HUES48 (cell line): ENCODE measurements at regions not wholly inside any gene's neighbourhood (a gene's known extent, or its start where the extent isn't known, plus 50 kb on each side); places are given as distances from the start of the nearest gene placed in this dataset.

Experiments used
- H3K27ac ChIP-seq: one replicate; pipeline ENCODE4 v1.7.0; 2013; ENCODE audit warnings: low read depth, low read length, inconsistent platforms
- H3K27me3 ChIP-seq: 2 replicates; pipeline ENCODE4 v1.6.1; 2013; ENCODE audit warnings: mild to moderate bottlenecking, low read length; ENCODE audit not compliant: control insufficient read depth, insufficient read depth
- H3K36me3 ChIP-seq: 2 replicates; pipeline ENCODE4 v1.6.1; 2013; ENCODE audit warnings: low read length; ENCODE audit not compliant: control insufficient read depth, insufficient read depth
- H3K4me1 ChIP-seq: 2 replicates; pipeline ENCODE4 v1.6.1; 2013; ENCODE audit warnings: mild to moderate bottlenecking, low read length; ENCODE audit not compliant: control insufficient read depth, insufficient read depth
- H3K4me3 ChIP-seq: 2 replicates; pipeline ENCODE4 v1.5.1; 2013; ENCODE audit warnings: mild to moderate bottlenecking, low read depth, low read length
- H3K9ac ChIP-seq: 2 replicates; pipeline ENCODE4 v1.6.1; 2013; ENCODE audit warnings: mild to moderate bottlenecking, low read depth, low read length, moderate library complexity
- H3K9me3 ChIP-seq: 2 replicates; pipeline ENCODE4 v1.6.1; 2013; ENCODE audit warnings: low read length; ENCODE audit not compliant: control insufficient read depth, insufficient read depth

DNA sequence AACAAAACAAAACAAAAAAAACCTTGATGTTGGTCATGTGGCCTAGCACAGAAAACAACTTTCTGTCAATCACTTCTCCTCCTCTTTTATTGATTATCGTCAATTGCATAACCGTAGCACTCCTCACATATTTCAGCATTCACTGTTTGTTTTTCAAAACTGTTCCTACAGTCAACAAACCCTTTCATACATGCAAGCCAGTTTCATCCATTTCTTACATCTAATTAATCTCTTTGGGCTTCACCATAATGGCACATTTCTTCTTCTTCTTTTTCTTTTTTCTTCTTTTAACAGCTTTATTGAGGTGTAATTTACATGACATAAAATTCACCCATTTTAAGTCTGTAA lies 246.9 kb downstream of the PTTG2 start:
- Histone ChIP-seq H3K9me3 (no peaks in the 10 kb centered on the region), H3K27ac (no peak overlapping the region), H3K4me1 (no peaks in the 10 kb centered on the region), H3K27me3 (no peaks in the 10 kb centered on the region), H3K4me3 (no peak overlapping the region), H3K36me3 (no peaks in the 10 kb centered on the region), H3K9ac (no peak overlapping the region)

DNA sequence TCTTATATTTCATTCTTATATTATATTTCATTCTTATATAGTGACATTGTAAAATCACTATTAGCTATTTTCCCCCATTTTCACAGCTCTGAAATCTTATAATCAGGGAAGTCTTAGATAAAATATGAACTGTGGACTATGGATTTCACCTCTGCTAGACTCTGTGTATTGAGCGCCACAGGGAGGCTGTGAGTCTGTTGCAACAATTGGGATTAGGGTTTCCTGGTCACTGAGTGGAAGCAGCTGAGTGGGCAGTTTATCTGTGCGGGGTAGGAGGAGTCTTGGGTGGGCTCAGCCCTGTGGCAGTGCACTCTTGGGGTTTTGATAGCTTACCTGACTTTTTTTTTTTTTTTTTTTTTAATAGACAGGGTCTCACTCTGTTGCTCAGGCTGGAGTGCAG lies 249.5 kb downstream of the PTTG2 start:
- Histone ChIP-seq H3K9me3 (no peaks in the 10 kb centered on the region), H3K27me3 (no peaks in the 10 kb centered on the region), H3K4me3 (no peak overlapping the region), H3K27ac (no peak overlapping the region), H3K36me3 (no peaks in the 10 kb centered on the region), H3K9ac (no peak overlapping the region), H3K4me1 (no peaks in the 10 kb centered on the region)

DNA sequence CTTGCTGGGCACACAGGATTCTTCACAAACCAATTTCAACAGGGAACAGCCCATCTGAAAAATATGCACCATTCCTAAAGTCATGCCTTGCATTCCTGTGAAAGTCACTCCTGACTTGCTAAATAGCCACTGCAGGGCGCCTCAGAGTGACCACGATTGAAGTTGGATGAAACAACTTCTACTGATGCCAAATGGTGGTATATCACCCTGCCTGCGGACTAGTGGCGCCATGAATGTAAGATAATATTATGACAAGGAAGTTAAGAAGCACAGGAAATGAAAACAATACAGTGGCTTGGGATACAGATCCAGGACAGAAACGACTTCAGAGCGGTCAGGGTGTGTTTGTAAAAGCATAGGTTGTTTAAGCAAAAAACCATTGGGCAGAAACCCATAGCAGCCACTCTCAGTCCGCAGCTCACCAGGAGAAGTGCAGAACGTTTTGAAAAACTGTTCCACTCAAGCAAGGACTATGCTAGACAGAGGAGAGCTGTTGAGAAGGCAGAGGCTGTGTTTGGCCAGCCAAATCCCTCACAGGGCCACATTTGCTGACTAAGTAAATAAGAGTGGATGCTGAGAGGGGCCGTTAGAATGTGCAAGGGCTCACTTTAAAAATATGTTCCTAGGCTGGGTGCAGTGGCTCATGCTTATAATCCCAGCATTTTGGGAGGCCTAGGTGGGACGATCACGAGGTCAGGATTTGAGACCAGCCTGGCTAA lies 250.4 kb downstream of the PTTG2 start:
- H3K9me3 ChIP-seq = no peaks in the 10 kb centered on the region
- H3K27me3 ChIP-seq = no peaks in the 10 kb centered on the region
- H3K4me3 ChIP-seq = no peak overlapping the region
- no peak overlapping the region for H3K27ac ChIP-seq
- H3K36me3 ChIP-seq = no peaks in the 10 kb centered on the region
- no peak overlapping the region for H3K9ac ChIP-seq
- H3K4me1 ChIP-seq = no peaks in the 10 kb centered on the region

DNA sequence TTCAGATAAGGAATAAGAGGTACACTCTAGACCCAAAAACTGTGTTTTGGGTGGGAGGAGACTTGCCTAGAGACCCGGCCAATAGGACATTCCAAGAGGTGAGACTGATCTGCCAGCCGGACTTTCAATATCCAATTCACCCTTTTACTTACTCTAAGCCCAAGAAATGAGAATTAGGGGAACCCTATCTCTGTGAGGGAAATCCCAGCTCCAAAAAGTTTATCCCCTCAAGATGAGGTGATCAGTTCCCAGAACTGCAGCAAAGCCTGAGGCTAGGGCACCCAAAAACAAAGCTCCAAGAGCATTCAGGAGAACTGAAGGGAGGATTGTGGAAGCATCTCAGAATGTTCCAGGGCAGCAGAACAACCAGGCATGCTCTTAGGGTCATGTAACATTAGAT lies 251.7 kb downstream of the PTTG2 start:
- Histone ChIP-seq H3K27me3 (no peaks in the 10 kb centered on the region), H3K36me3 (no peaks in the 10 kb centered on the region), H3K4me1 (no peaks in the 10 kb centered on the region), H3K4me3 (no peak overlapping the region), H3K9ac (no peak overlapping the region), H3K27ac (no peak overlapping the region), H3K9me3 (no peaks in the 10 kb centered on the region)

DNA sequence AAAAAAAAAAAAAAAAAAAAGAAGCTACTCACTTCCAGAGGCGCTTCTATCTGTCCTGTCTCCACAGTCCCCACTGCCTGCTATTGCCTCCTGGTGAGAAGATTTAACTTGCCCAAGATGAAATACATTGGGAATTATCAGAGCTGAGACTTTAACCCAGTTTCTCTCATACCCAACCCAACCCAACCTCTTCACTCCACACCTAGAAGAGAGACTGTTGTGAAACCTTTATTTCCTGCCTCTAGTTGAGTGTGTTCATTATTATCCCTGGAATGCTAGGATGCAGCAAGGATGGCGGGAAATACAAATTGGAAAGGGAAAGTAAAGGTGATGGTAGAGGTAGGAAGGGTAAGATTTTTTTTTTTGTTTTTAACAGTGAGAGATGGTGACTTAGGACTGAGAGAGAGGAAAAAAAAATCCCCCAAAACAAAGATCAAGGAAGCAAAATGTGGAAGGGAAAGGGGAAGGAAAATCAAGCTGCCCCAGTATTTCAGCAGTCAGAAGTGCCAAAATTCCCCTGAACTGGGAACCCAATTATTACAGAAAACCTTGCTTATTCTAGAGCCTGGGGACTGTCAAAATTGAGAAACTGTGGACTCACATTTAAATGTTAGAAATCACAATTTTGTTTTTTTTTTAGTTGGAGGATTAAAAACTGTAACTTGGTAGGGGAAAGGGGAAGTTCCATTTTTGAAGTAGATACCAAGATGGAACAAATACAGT lies 253.0 kb downstream of the PTTG2 start:
- H3K36me3 ChIP-seq = no peaks in the 10 kb centered on the region
- no peak overlapping the region for H3K27ac ChIP-seq
- H3K4me1 ChIP-seq = no peaks in the 10 kb centered on the region
- H3K9ac ChIP-seq = no peak overlapping the region
- H3K9me3 ChIP-seq = no peaks in the 10 kb centered on the region
- no peaks in the 10 kb centered on the region for H3K27me3 ChIP-seq
- no peak overlapping the region for H3K4me3 ChIP-seq

DNA sequence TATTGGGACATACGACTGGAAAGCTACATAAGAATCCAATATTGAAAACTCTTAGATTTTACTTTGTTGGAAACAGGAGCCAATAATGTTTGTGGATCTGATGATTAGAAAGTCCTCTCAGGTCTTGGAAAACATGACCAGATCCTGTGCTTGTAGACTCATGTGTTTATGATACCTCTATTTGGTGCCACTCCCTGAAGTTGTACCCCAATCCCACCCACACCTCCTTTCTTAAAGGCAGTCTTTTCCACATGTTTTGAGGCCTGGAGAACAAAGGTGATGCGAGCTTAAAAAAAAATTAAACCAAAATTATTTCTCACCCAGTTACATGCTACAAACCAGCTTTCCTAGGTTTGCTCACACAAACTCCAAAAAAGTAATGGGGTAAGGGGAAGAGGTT lies 262.7 kb downstream of the PTTG2 start:
- H3K27me3 ChIP-seq = no peaks in the 10 kb centered on the region
- no peak overlapping the region for H3K4me3 ChIP-seq
- H3K9me3 ChIP-seq = no peaks in the 10 kb centered on the region
- H3K36me3 ChIP-seq = no peaks in the 10 kb centered on the region
- no peak overlapping the region for H3K27ac ChIP-seq
- no peaks in the 10 kb centered on the region for H3K4me1 ChIP-seq
- H3K9ac ChIP-seq = no peak overlapping the region

DNA sequence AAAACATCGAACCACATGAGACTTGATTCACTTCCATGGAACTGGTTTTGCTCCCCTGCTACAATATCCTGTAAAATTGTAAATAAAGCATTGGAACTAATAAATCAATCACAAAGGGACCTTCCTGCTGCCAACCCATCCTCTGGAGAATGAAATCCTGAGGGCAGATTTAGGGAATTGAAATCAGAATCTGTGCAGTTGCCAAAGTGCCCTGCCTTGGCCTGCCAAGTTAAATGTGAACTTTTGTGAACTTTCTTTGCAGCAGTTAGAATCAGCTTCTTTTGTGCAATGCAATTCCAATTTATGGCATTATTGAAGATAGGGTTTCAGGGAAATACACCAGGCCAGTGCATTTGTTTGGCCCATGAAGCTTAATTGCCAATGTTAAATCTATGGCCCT lies 263.1 kb downstream of the PTTG2 start:
- Histone ChIP-seq H3K36me3 (no peaks in the 10 kb centered on the region), H3K4me1 (no peaks in the 10 kb centered on the region), H3K9me3 (no peaks in the 10 kb centered on the region), H3K27me3 (no peaks in the 10 kb centered on the region), H3K9ac (no peak overlapping the region), H3K27ac (no peak overlapping the region), H3K4me3 (no peak overlapping the region)

DNA sequence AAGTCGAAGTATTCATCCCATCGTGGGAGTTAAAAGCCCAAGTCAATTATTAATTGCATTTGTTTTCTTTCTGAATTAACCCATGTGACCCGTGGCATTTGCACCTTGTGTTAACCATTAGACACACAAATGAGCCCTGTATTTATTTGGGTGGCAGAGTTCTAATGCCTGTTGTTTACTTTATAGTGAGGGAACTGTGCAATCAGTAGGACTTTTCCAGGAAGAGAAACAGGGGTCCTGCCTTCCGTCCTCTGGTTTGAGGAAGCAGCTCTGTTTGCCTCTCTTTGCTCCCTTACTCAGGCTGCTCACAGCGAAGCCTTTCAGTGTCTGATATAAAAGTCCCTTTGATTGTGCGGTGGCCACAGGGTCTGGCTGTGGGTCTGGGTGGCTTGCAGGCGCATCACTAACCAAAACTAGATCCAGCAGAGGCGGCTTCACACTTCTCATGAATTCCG lies 263.6 kb downstream of the PTTG2 start:
- no peaks in the 10 kb centered on the region for H3K9me3 ChIP-seq
- no peak overlapping the region for H3K27ac ChIP-seq
- no peak overlapping the region for H3K9ac ChIP-seq
- no peaks in the 10 kb centered on the region for H3K4me1 ChIP-seq
- no peaks in the 10 kb centered on the region for H3K27me3 ChIP-seq
- no peak overlapping the region for H3K4me3 ChIP-seq
- no peaks in the 10 kb centered on the region for H3K36me3 ChIP-seq

DNA sequence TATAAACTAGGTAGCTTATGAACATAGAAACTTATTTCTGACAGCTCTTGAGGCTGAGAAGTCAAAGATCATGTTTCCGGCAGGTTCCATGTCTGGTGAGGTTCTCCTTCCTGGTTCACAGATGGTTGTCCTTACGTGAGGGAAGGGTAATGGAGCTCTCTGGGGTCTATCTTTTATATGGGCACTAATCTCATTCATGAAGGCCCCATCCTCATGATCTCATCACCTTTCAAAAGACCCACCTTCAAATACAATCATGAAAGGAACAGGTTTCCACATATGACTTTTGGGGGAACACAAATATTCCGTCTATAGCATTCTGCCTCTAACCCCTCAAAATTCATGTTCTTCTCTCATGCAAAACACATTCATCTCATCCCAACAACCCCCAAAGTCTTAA lies 264.7 kb downstream of the PTTG2 start:
- no peak overlapping the region for H3K9ac ChIP-seq
- no peaks in the 10 kb centered on the region for H3K27me3 ChIP-seq
- H3K36me3 ChIP-seq = no peaks in the 10 kb centered on the region
- no peaks in the 10 kb centered on the region for H3K4me1 ChIP-seq
- no peak overlapping the region for H3K4me3 ChIP-seq
- H3K27ac ChIP-seq = no peak overlapping the region
- no peaks in the 10 kb centered on the region for H3K9me3 ChIP-seq

DNA sequence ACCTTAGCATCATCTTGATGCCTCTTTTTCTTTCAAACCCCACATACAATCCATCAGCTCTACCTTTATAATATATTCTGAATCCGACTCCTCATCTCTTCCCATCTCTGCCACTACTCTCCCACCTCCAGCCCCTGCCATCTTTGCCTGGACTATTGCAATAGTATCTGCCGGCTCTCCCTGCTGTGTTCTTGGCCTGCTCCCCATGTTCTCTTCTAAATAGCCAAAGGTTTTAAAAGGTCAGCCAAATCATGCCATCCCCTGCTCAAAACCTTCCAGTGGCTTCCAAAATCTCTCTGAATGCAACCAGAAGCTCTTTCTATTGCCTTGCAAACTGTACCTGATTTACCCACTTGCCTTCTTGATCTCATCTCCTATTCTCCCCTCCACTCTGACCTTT lies 266.0 kb downstream of the PTTG2 start:
- no peak overlapping the region for H3K9ac ChIP-seq
- no peaks in the 10 kb centered on the region for H3K9me3 ChIP-seq
- no peak overlapping the region for H3K4me3 ChIP-seq
- H3K27me3 ChIP-seq = no peaks in the 10 kb centered on the region
- no peaks in the 10 kb centered on the region for H3K4me1 ChIP-seq
- H3K36me3 ChIP-seq = no peaks in the 10 kb centered on the region
- H3K27ac ChIP-seq = no peak overlapping the region

DNA sequence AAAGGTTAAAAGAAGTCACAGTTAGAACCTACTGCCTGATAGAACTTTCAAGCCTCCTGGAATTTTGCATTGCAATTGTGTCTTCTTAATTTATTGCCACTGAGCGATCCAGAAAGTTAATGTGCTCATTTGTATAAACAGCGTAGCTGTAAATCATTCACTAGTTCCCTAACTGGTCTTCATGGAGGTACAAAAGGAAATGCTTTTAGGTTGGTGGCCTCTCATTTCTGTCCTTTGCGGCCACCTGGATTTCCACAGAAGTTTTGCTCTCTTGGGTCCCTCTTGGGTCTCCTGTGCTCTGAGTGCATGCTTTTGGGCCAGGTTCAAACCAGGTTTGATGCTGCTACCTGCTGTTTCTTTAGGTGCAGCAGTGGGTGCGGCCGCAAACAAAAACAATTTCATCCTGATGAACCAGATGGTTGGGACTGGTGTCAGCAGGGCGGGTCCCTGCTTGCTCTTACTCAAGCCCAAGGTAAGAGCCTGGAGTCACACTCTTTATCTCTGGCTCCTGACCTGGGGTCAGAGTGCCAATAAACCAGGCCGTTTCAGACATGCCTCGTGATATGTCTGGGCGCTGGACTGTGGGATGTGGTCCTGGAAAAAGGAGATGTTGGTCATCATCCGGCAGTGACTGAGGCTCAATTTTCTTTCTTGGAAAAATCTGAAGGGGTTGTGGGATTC lies 270.1 kb downstream of the PTTG2 start:
- no peak overlapping the region for H3K27ac ChIP-seq
- no peak overlapping the region for H3K9ac ChIP-seq
- no peaks in the 10 kb centered on the region for H3K27me3 ChIP-seq
- no peaks in the 10 kb centered on the region for H3K4me1 ChIP-seq
- H3K9me3 ChIP-seq = no peaks in the 10 kb centered on the region
- H3K4me3 ChIP-seq = no peak overlapping the region
- H3K36me3 ChIP-seq = no peaks in the 10 kb centered on the region
